ENCODE measurements at regions not wholly inside any gene's neighbourhood (a gene's known extent, or its start where the extent isn't known, plus 50 kb on each side); places are given as distances from the start of the nearest gene placed in this dataset.

GRCh38 chr14:65800694-65801093, 388.2 kb downstream of the FUT8 start:
- TF ChIP-seq CTCF (IDR thresholded peaks at IDR 0.05; ENCODE audit: poor library complexity) (no peak), EZH2phosphoT487 (IDR thresholded peaks at IDR 0.05; ENCODE audit: low read depth, severe bottlenecking, unreplicated experiment) (no peak), EZH2 (IDR thresholded peaks at IDR 0.05; ENCODE audit: borderline replicate concordance) (no peak)

All from hepatocyte (in vitro differentiated cells).